CD14-positive monocyte (primary cell): ENCODE measurements at regions not wholly inside any gene's neighbourhood (a gene's known extent, or its start where the extent isn't known, plus 50 kb on each side); places are given as distances from the start of the nearest gene placed in this dataset.

Experiments
- DNase-seq, 3 donors: peaks; one replicate each; pipeline ENCODE4 v3.0.0-alpha.2; 2011 to 2022
- H2AFZ ChIP-seq: 2 replicates; pipeline ENCODE4 v1.6.0; 2012; ENCODE audit warnings: mild to moderate bottlenecking, low read depth, low read length, inconsistent platforms; ENCODE audit not compliant: insufficient read depth, poor library complexity, severe bottlenecking
- H3K27ac ChIP-seq, 2 donors: 1 replicate in 1 of 2; 2 replicates in 1 of 2; pipeline ENCODE4 v1.5.1; 2012 to 2013; ENCODE audit warnings: low read length in 2 of 2, control low read depth in 1 of 2, inconsistent platforms in 1 of 2, low read depth in 1 of 2, mild to moderate bottlenecking in 1 of 2
- H3K27me3 ChIP-seq, 2 donors: one replicate each; pipeline versions ENCODE4 v1.6.0 to v1.6.1; 2011 to 2013; ENCODE audit warnings: low read length in 2 of 2; ENCODE audit not compliant: control insufficient read depth in 2 of 2, insufficient read depth in 2 of 2
- H3K36me3 ChIP-seq, 2 donors: replicated peaks in 1 of 2; 1 replicate in 1 of 2; 2 replicates in 1 of 2; pipeline versions ENCODE4 v1.5.1 to v1.6.1; 2012 to 2013; ENCODE audit warnings: low read length in 2 of 2, control low read depth in 1 of 2, inconsistent platforms in 1 of 2, mild to moderate bottlenecking in 1 of 2; ENCODE audit not compliant: insufficient read depth in 2 of 2, control insufficient read depth in 1 of 2
- H3K4me1 ChIP-seq, 2 donors: 1 replicate in 1 of 2; 2 replicates in 1 of 2; pipeline versions ENCODE4 v1.5.1 to v1.6.1; 2012 to 2013; ENCODE audit warnings: low read length in 2 of 2, control low read depth in 1 of 2, inconsistent platforms in 1 of 2, mild to moderate bottlenecking in 1 of 2, moderate library complexity in 1 of 2; ENCODE audit not compliant: insufficient read depth in 2 of 2, control insufficient read depth in 1 of 2
- H3K4me2 ChIP-seq: replicated peaks from 2 replicates; pipeline ENCODE3; 2012; ENCODE audit warnings: low read length, moderate library complexity, mild to moderate bottlenecking; ENCODE audit not compliant: poor library complexity, severe bottlenecking; ENCODE audit errors: extremely low read depth
- H3K4me3 ChIP-seq, 3 experiments: fragments of 200-600 bp in 1 of 3; sonication (generic) in 1 of 3; replicated peaks in 1 of 3; 1 replicate in 2 of 3; 2 replicates in 1 of 3; pipeline ENCODE4 v1.5.1; 2011 to 2013; ENCODE audit warnings: low read length in 3 of 3, mild to moderate bottlenecking in 3 of 3, control low read depth in 2 of 3, low read depth in 2 of 3, inconsistent platforms in 1 of 3, moderate library complexity in 1 of 3
- H3K79me2 ChIP-seq: 2 replicates; pipeline ENCODE4 v1.6.0; 2012; ENCODE audit warnings: mild to moderate bottlenecking, control low read depth, inconsistent platforms, low read length, moderate library complexity; ENCODE audit not compliant: insufficient read depth
- H3K9ac ChIP-seq: 2 replicates; pipeline ENCODE4 v1.6.0; 2017; ENCODE audit warnings: low read length, mild to moderate bottlenecking; ENCODE audit not compliant: insufficient read depth, poor library complexity, severe bottlenecking
- H3K9me3 ChIP-seq, 2 donors: replicated peaks in 1 of 2; 1 replicate in 1 of 2; 2 replicates in 1 of 2; pipeline versions ENCODE4 v1.5.1 to v1.6.1; 2012 to 2013; ENCODE audit warnings: low read length in 2 of 2, control low read depth in 1 of 2; ENCODE audit not compliant: control insufficient read depth in 1 of 2, insufficient read depth in 1 of 2
- H4K20me1 ChIP-seq: 2 replicates; pipeline ENCODE4 v1.6.0; 2012; ENCODE audit warnings: mild to moderate bottlenecking, low read length, control low read depth, moderate library complexity; ENCODE audit not compliant: insufficient read depth
- H3K27ac Mint-ChIP-seq, 7 donors: one replicate each; pipeline ENCODE4 v1.8.0; 2020; ENCODE audit warnings: mild to moderate bottlenecking in 7 of 7, mixed read lengths in 7 of 7, moderate library complexity in 6 of 7, inconsistent platforms in 2 of 7
- H3K27me3 Mint-ChIP-seq, 3 donors: one replicate each; pipeline ENCODE4 v1.8.0; 2021 to 2022; ENCODE audit warnings: low read depth in 3 of 3, mild to moderate bottlenecking in 3 of 3, mixed read lengths in 3 of 3, moderate library complexity in 3 of 3, inconsistent platforms in 1 of 3
- H3K36me3 Mint-ChIP-seq, 2 donors: one replicate each; pipeline ENCODE4 v1.8.0; 2020; ENCODE audit warnings: mixed read lengths in 2 of 2, inconsistent platforms in 1 of 2, mild to moderate bottlenecking in 1 of 2
- H3K4me1 Mint-ChIP-seq: one replicate; pipeline ENCODE4 v1.8.0; 2020; ENCODE audit warnings: mild to moderate bottlenecking, mixed read lengths
- H3K4me3 Mint-ChIP-seq, 2 donors: one replicate each; pipeline ENCODE4 v1.8.0; 2020; ENCODE audit warnings: mild to moderate bottlenecking in 2 of 2, mixed read lengths in 2 of 2, moderate library complexity in 1 of 2
- H3K9me3 Mint-ChIP-seq, 7 donors: one replicate each; pipeline ENCODE4 v1.8.0; 2020 to 2022; ENCODE audit warnings: mixed read lengths in 7 of 7, mild to moderate bottlenecking in 6 of 7, moderate library complexity in 6 of 7, inconsistent platforms in 2 of 7
- CTCF ChIP-seq: fragments of 200-600 bp; IDR thresholded peaks from one replicate; pipeline ENCODE4 v1.8.0; 2022; ENCODE audit warnings: antibody characterized with exemption, mild to moderate bottlenecking
- WGBS: methylation state at CpG from one replicate; pipeline ENCODE4 v1.1.5; 2013; ENCODE audit warnings: missing lambda C conversion rate; ENCODE audit not compliant: insufficient coverage; 5-methylcytosine and 5-hydroxymethylcytosine counted together
- intact Hi-C, 2 donors: fragments of 100-400 bp; cut with micrococcal nuclease; formaldehyde crosslinking; loops; one replicate each; pipeline versions ENCODE4 v1.15.0 to v1.15.1; 2023

DNA sequence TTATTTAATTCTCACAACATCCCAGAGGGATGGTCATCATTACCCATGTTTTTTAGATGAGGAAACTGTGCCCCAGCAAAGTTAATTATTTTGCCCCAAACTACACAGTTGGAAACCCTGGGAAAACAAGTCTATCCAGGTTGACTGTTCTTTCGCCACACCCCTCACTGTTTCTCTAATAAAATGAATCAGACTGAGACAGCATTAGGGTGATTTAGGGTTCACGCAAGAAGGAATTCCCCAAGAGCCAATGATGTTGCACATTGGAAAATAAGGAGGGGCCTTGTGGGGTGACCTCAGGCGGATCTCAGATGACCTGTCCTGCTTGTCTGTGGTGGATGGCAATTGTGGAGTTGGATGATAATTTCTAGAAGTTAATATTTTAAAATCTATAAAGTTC, 135.7 kb upstream of the TBX20 start:
- peak in 1 of 3 donors; percentile 22 for DNase-seq
- no peak for TF ChIP-seq CTCF
- Mint-ChIP-seq H3K9me3 (peaks cover 0 to 4% (median 2%) of the 10 kb centered on the region in 7 donors), H3K4me3 (no peak overlapping the region), H3K36me3 (no peaks in the 10 kb centered on the region), H3K4me1 (peaks cover 4% of the 10 kb centered on the region), H3K27ac (no peak overlapping the region), H3K27me3 (peaks cover 0 to 5% (median 4%) of the 10 kb centered on the region in 3 donors)
- Histone ChIP-seq H3K79me2 (no peaks in the 10 kb centered on the region), H3K9me3 (no peaks in the 10 kb centered on the region), H3K4me1 (no peaks in the 10 kb centered on the region), H2AFZ (no peak overlapping the region), H3K9ac (no peak overlapping the region), H3K36me3 (no peaks in the 10 kb centered on the region), H3K27me3 (peaks cover 0 to 7% of the 10 kb centered on the region in 2 donors), H3K27ac (no peak overlapping the region), H3K4me2 (no peak overlapping the region), H3K4me3 (no peak overlapping the region), H4K20me1 (no peaks in the 10 kb centered on the region)
- intact Hi-C loops = no loop called here
- 100% methylated on average over 2 of the region's 3 CpGs for WGBS

DNA sequence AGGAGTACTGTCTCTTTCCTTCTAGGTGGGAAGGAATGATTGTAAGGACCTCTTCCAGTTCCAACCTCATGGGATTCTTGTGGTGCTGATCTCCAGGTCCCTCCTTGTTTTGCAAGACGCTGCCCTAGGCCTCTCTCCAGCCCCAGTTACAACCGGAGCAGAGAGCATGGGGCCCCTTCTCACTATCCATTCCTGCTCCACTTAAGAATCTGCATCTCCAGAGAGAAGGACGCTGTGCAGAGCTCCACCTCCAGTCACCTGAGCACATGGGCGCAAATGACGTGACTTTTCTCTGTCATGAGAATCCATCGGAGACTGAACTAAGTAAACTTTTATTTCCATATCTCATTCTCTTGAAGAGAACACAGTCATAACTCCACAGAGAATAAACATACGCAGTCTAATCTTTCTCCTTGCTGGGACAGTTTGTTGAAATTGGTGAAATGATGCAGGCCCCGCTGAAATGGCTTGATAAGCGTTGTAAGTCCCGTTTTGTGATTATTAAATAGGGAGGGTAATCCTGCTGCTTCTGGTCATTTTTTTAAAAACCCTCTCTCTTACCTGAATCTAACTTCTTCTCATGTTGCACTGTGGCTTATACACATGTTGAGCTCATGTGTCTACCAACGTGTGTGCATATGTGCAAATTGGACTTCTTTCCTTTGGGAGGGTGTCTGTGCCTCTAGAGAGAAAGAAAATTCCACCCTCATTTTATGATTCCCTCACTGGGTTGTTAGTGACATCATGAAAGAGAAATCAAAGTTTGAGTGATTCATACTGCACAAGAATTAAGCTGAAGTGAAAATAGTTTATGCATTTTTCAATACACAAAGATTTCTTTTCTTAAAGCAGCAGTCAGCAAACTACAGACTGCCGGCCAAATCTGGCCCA, 133.2 kb upstream of the TBX20 start:
- no peak overlapping the region for H3K4me3 ChIP-seq
- H3K79me2 ChIP-seq = no peaks in the 10 kb centered on the region
- Mint-ChIP-seq H3K4me3 (no peak overlapping the region), H3K36me3 (no peaks in the 10 kb centered on the region), H3K4me1 (peaks cover 7% of the 10 kb centered on the region), H3K27me3 (peaks cover 0 to 7% (median 6%) of the 10 kb centered on the region in 3 donors), H3K27ac (no peak overlapping the region), H3K9me3 (peaks cover 0 to 4% (median 2%) of the 10 kb centered on the region in 7 donors)
- H3K4me2 ChIP-seq = no peak overlapping the region
- no peak for TF ChIP-seq CTCF
- H3K4me1 ChIP-seq = no peaks in the 10 kb centered on the region
- DNase-seq = no peak
- no peak overlapping the region for H3K27ac ChIP-seq
- intact Hi-C loops = no loop called here
- no peaks in the 10 kb centered on the region for H3K9me3 ChIP-seq
- H4K20me1 ChIP-seq = no peaks in the 10 kb centered on the region
- no peaks in the 10 kb centered on the region for H3K27me3 ChIP-seq
- H2AFZ ChIP-seq = no peak overlapping the region
- H3K36me3 ChIP-seq = no peaks in the 10 kb centered on the region
- WGBS = 89% methylated on average over 6 of the region's 12 CpGs
- H3K9ac ChIP-seq = no peak overlapping the region
